ENCODE measurements at regions not wholly inside any gene's neighbourhood (a gene's known extent, or its start where the extent isn't known, plus 50 kb on each side); places are given as distances from the start of the nearest gene placed in this dataset.
"Not testable (repeated sequence)": the region's sequence is repeated elsewhere in the genome, so short reads cannot be mapped to it uniquely, and the experiment has no call there.

GRCh38 chrX:5290635-5291034 is 938.0 kb downstream of the NLGN4X start:
- DNase-seq (ENCODE audit: low read depth), result no peak

GRCh38 chrX:5289949-5290348 is 938.7 kb downstream of the NLGN4X start:
- DNase-seq (ENCODE audit: low read depth), result not testable (repeated sequence)

GRCh38 chrX:5278908-5279307 is 949.8 kb downstream of the NLGN4X start:
- DNase-seq (ENCODE audit: low read depth), result no peak

- DNase-seq (ENCODE audit: low read depth), result no peak
Measured at GRCh38 chrX:5265324-5265850, 963.3 kb downstream of the NLGN4X start.

- no peak for DNase-seq (ENCODE audit: low read depth)
Measured at GRCh38 chrX:5250106-5250505, 978.6 kb downstream of the NLGN4X start.

DNA sequence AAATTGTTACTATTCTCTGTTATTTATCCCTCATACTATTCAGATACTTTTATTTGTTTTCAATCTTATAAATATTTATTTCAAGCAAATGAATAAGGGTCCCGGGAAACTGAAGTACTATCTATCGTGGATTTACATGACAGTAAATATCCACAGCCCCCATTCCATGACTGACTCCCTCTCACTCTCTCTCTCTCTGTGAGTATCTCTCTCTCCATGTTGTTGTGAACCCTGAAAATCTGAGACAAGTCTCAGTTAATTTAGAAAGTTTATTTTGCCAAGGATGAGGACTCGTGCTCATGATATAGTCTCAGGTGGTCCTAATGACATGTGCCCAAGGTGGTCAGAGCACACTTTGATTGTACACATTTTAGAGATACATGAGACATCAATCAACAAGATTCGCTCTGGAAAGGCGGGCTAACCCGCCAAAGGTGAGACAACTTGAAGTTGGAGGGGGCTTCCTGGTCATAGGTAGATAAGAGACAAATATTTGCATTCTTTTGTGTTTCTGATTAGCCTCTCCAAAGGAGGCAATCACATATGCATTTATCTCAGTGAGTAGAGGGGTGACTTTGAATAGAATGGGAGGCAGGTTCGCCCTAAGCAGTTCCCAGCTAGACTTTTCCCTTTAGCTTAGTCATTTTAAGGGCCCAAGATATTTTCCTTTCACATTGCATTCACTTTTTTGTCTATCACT is 986.4 kb downstream of the NLGN4X start:
- DNase-seq (ENCODE audit: low read depth), result no peak

DNA sequence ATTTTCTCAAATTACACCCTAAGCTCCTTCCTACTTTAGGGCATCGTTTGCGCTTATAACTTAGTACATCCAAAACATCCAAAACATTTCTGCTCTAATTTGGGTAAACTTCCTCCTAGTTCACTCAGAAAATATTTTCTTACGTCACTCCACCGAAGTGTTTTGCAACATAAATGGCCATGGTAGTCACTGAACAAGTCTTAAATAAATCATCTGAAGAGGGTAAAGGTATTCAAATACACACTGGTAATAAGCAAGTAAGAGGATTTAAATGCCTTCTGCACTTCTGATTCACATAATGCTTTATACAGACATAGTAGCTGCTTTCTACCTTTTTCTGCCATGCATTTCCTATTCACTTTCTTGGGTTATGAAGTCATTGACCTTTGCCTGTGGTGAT is 991.9 kb downstream of the NLGN4X start:
- DNase-seq (ENCODE audit: low read depth), result no peak

GRCh38 chrX:5236096-5236495 is 992.6 kb downstream of the NLGN4X start:
- DNase-seq (ENCODE audit: low read depth), result no peak

- DNase-seq (ENCODE audit: low read depth), result no peak
Measured at GRCh38 chrX:5233830-5234229, 994.8 kb downstream of the NLGN4X start.

DNA sequence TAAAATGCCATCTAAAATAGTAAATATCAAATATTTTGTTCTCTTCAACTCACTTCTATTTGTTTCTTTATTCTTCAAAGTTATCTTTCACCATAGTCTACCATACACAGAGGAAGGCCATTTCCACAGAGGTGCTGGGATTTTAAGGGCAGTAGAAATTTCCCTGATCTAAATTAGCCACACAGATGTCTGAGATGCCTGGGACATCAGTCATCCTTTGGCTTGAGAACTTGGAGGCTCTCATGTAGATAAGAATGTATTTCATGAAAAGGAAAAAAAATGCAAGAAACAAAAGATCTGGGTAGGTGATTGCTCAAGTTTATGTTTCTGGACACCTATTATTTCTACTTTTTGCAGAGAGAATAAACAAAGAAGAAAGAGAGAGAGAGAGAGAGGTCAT is 1008.2 kb downstream of the NLGN4X start:
- DNase-seq (ENCODE audit: low read depth), result no peak

DNA sequence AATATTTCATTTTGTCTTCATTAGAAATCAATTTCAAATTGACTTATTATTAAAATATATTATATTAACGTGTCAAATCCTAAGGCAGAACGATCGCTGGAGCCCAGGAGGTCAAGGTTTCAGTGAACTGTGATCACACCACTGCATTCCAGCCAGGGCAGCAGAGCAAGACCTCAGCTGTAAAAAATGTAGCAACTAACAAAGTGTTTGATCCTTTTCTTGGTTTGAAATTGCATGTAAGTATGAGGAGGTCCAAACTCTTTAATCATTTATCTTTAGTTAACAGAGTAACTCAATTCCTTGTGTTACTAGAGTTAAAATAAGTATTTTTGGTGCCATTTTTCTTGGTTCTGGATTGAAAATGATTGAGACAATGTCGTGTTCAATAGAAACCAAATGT is 1033.9 kb downstream of the NLGN4X start:
- DNase-seq (ENCODE audit: low read depth), result no peak

- DNase-seq (ENCODE audit: low read depth), result no peak
Measured at GRCh38 chrX:5180135-5180741, 1048.4 kb downstream of the NLGN4X start.

DNA sequence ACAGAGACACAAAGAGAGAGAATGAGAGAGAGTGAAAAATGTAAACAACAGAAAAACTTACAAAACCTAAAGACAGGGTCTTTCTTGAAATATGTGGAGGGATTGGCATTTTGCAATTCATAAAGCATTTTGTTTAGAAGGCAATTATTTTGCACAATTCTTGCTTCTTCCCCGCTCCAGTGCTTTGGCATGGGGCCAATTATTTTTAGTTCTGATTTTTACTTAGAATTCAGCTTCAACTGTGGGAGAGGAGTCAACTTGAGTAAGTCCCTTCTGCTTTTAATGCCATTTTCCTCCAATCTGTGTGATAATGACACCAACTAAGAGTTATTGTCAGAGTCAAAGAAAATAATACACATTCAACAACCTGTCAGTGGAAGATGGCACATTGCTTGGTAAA is 1051.9 kb downstream of the NLGN4X start:
- DNase-seq (ENCODE audit: low read depth), result no peak

- DNase-seq (ENCODE audit: low read depth), result no peak
Measured at GRCh38 chrX:5163663-5164062, 1065.0 kb downstream of the NLGN4X start.

DNA sequence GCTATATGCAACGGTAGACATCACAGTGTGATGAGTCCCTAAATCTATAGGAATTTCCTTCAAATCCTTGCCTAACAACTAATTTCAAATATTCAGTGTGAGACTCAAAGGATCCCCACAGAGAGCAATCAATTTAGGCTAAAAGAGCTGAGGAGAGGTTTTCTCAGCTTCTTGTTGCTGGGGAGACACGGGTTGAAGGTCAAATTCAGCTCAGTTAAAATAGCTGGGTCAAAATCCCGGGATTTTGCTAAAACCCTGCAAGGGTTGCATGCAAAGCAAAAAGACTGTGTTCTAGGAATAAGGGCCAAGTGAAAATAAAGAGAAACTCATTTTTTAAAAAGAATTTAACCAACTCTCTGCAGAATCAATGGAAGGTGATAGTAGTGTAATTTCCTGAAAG is 1073.4 kb downstream of the NLGN4X start:
- DNase-seq (ENCODE audit: low read depth), result no peak

- DNase-seq (ENCODE audit: low read depth), result no peak
Measured at GRCh38 chrX:5145957-5146356, 1082.7 kb downstream of the NLGN4X start.

DNA sequence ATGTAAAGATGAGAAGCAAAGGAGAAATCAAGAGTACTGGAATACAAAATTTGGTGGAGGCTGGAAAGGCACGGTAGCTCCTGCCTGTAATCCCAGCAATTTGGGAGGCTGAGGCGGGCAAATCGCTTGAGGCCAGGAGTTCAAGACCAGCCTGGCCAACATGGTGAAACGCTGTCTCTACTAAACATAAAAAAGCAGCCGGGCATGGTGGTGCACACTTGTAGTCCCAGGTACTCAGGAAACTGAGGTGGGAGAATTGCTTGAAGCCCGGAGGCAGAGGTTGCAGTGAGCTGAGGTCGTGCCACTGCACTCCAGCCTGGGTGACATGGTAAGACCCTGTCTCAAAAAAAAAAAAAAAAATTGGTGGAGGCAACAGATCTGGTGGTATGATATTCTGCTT is 1086.0 kb downstream of the NLGN4X start:
- DNase-seq (ENCODE audit: low read depth), result no peak

DNA sequence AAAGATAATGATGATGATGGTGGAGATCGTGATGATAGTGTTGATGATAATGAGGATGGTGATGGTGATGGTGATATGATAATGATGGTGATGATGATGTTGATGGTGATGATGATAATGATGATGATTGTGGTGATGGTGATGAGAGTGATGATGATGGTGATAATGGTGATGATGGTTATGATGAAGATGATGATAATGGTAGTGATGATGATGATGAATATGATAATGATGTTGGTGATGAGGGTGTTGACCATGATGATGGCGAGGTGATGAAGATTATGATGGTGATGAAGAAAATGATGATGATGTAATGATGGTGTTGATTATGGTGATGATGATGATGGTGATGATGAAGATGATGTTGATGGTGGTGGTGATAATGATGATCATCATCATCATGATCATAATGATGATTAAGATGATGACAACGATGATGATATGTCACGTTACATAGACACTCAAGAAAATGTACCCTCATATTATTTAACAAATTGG is 1106.4 kb downstream of the NLGN4X start:
- DNase-seq (ENCODE audit: low read depth), result no peak

DNA sequence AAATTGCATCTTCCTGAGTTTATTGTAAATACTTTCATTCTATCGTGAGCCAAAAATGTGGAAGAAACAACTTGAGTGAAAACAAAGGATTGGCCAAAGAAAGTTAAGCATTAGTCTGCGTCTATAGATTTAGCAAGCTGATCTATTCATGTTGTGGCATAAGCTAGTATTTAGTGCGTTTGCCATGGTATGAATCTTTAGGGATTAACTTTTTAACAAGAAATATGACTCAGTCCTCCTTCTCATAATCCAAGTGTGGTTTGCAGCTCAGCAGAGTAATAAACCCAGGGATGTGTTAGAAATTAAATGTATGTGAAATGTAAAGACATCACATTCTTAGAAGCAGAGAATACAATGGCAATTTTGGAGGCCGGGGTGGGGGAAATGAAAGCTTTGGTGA is 1110.9 kb downstream of the NLGN4X start:
- no peak for DNase-seq (ENCODE audit: low read depth)

DNA sequence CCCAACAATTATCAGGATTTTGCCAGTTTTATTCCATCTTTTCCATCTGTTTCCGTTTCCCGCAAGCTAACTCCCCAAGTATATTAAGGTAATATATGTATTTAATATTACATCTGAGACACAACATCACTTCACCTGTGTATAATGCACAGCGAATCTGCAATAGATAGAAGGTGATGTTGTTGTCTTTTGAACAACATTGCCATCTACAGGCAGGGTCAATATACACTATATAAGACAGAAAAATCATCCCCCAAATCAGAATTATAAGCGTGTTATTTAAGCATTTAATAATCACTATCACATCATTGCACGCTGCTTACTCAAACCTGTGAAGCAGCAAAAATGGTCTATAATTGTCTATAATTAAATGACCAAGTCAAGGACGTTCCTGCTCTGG is 1115.5 kb downstream of the NLGN4X start:
- no peak for DNase-seq (ENCODE audit: low read depth)

GRCh38 chrX:5100004-5100403 is 1128.7 kb downstream of the NLGN4X start:
- no peak for DNase-seq (ENCODE audit: low read depth)

DNA sequence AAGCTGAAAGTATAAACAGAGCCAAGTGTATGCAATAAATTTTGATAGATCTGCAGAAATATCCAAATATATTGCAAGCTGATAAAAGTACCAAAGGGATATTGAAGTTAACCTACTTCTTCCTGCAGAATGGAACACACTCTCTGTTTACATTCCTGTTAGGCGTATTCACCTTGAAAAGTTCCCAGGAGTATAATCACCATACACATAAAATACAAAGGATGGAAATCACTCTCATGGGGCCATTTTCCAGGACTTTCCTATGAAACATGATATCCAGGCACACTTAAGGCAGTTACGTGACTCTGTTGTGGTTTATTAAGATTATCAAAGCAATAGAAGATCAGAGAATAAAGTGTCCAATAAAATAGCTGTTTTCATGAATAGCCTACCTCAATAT is 1142.3 kb downstream of the NLGN4X start:
- no peak for DNase-seq (ENCODE audit: low read depth)

DNA sequence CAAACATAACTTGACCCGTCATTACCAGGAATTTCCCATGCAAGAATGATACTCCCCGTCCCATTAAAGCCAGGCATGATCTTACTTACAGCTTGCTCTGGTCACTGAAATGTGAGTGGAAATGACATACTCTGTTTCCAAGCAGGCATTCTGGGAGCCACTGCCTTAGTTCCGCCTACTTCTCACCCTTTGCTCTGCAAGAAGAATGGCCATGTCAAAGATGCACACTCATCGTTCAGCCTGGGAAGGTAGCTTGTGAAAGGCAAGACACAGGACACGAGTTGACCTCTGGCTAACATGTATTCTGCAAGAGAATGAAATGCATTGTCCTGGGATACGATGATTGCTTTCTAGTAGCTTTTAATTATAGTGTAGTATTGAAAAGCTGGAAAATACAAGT is 1144.4 kb downstream of the NLGN4X start:
- no peak for DNase-seq (ENCODE audit: low read depth)

DNA sequence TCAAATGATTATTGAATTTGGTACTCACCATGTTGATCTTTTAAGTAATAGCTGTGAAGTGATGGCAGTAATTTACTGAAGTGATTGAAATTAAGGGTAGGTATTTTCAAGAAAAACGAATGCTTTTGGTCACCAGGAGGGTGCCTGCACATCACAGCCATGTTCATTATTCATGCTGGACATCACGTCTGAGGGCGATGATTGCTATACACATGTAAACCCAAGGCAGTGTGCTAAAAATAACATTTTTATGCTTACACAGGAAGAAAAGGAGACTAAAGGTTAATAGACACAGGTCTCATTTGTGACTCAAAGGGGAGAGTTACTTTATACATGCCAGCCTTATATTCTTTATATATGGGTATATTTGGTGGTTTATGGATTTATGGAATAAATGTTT is 1146.0 kb downstream of the NLGN4X start:
- DNase-seq (ENCODE audit: low read depth), result no peak

Data from ELR (cell line).